ENCODE measurements at regions not wholly inside any gene's neighbourhood (a gene's known extent, or its start where the extent isn't known, plus 50 kb on each side); places are given as distances from the start of the nearest gene placed in this dataset.

- no peak for TF ChIP-seq JUND (IDR thresholded peaks at IDR 0.05; ENCODE audit: low read depth)
- in situ Hi-C loops (cut with HindIII; ENCODE audit: low pct_unique_long_range_greater_than_20kb, low sequenced_read_pairs) = no loop called here
- no peak for DNase-seq (ENCODE audit: low read depth in 1 of 2, low spot score in 1 of 2)
Observed at GRCh38 chr11:19512618-19513017, 200.0 kb upstream of the NAV2 start.

- TF ChIP-seq JUND (IDR thresholded peaks at IDR 0.05; ENCODE audit: low read depth) = no peak
- in situ Hi-C loops (cut with HindIII; ENCODE audit: low pct_unique_long_range_greater_than_20kb, low sequenced_read_pairs) = no loop called here
- DNase-seq (ENCODE audit: low read depth in 1 of 2, low spot score in 1 of 2) = no peak
Observed at GRCh38 chr11:19511413-19512183, 201.0 kb upstream of the NAV2 start.

GRCh38 chr11:19511066-19511412 is 201.6 kb upstream of the NAV2 start:
- DNase-seq (ENCODE audit: low read depth in 1 of 2, low spot score in 1 of 2) = no peak
- TF ChIP-seq JUND (IDR thresholded peaks at IDR 0.05; ENCODE audit: low read depth) = no peak
- in situ Hi-C loops (cut with HindIII; ENCODE audit: low pct_unique_long_range_greater_than_20kb, low sequenced_read_pairs) = no loop called here

- no peak for TF ChIP-seq JUND (IDR thresholded peaks at IDR 0.05; ENCODE audit: low read depth)
- in situ Hi-C loops (cut with HindIII; ENCODE audit: low pct_unique_long_range_greater_than_20kb, low sequenced_read_pairs) = no loop called here
- DNase-seq (ENCODE audit: low read depth in 1 of 2, low spot score in 1 of 2) = no peak
Observed at GRCh38 chr11:19510468-19510867, 202.2 kb upstream of the NAV2 start.

- in situ Hi-C loops (cut with HindIII; ENCODE audit: low pct_unique_long_range_greater_than_20kb, low sequenced_read_pairs) = no loop called here
- no peak for DNase-seq (ENCODE audit: low read depth in 1 of 2, low spot score in 1 of 2)
- no peak for TF ChIP-seq JUND (IDR thresholded peaks at IDR 0.05; ENCODE audit: low read depth)
Observed at GRCh38 chr11:19509215-19509614, 203.4 kb upstream of the NAV2 start.

- TF ChIP-seq JUND (IDR thresholded peaks at IDR 0.05; ENCODE audit: low read depth) = no peak
- in situ Hi-C loops (cut with HindIII; ENCODE audit: low pct_unique_long_range_greater_than_20kb, low sequenced_read_pairs) = no loop called here
- DNase-seq (ENCODE audit: low read depth in 1 of 2, low spot score in 1 of 2) = no peak
Observed at GRCh38 chr11:19508165-19508564, 204.5 kb upstream of the NAV2 start.

GRCh38 chr11:19506816-19507486 is 205.7 kb upstream of the NAV2 start:
- in situ Hi-C loops (cut with HindIII; ENCODE audit: low pct_unique_long_range_greater_than_20kb, low sequenced_read_pairs) = no loop called here
- DNase-seq (ENCODE audit: low read depth in 1 of 2, low spot score in 1 of 2) = no peak
- TF ChIP-seq JUND (IDR thresholded peaks at IDR 0.05; ENCODE audit: low read depth) = no peak

GRCh38 chr11:19502691-19503253 is 209.9 kb upstream of the NAV2 start:
- no peak for DNase-seq (ENCODE audit: low read depth in 1 of 2, low spot score in 1 of 2)
- in situ Hi-C loops (cut with HindIII; ENCODE audit: low pct_unique_long_range_greater_than_20kb, low sequenced_read_pairs) = no loop called here
- no peak for TF ChIP-seq JUND (IDR thresholded peaks at IDR 0.05; ENCODE audit: low read depth)

GRCh38 chr11:19501631-19502030 is 211.0 kb upstream of the NAV2 start:
- DNase-seq (ENCODE audit: low read depth in 1 of 2, low spot score in 1 of 2) = no peak
- no peak for TF ChIP-seq JUND (IDR thresholded peaks at IDR 0.05; ENCODE audit: low read depth)
- in situ Hi-C loops (cut with HindIII; ENCODE audit: low pct_unique_long_range_greater_than_20kb, low sequenced_read_pairs) = no loop called here

- no peak for DNase-seq (ENCODE audit: low read depth in 1 of 2, low spot score in 1 of 2)
- TF ChIP-seq JUND (IDR thresholded peaks at IDR 0.05; ENCODE audit: low read depth) = no peak
- in situ Hi-C loops (cut with HindIII; ENCODE audit: low pct_unique_long_range_greater_than_20kb, low sequenced_read_pairs) = no loop called here
Observed at GRCh38 chr11:19499999-19500398, 212.6 kb upstream of the NAV2 start.

GRCh38 chr11:19499026-19499669 is 213.5 kb upstream of the NAV2 start:
- TF ChIP-seq JUND (IDR thresholded peaks at IDR 0.05; ENCODE audit: low read depth) = no peak
- in situ Hi-C loops (cut with HindIII; ENCODE audit: low pct_unique_long_range_greater_than_20kb, low sequenced_read_pairs) = no loop called here
- DNase-seq (ENCODE audit: low read depth in 1 of 2, low spot score in 1 of 2) = no peak

GRCh38 chr11:19493446-19494213 is 219.0 kb upstream of the NAV2 start:
- no peak for TF ChIP-seq JUND (IDR thresholded peaks at IDR 0.05; ENCODE audit: low read depth)
- in situ Hi-C loops (cut with HindIII; ENCODE audit: low pct_unique_long_range_greater_than_20kb, low sequenced_read_pairs) = no loop called here
- DNase-seq (ENCODE audit: low read depth in 1 of 2, low spot score in 1 of 2) = no peak

Measured in T47D (cell line).